SK-N-SH (cell line): ENCODE measurements at regions not wholly inside any gene's neighbourhood (a gene's known extent, or its start where the extent isn't known, plus 50 kb on each side); places are given as distances from the start of the nearest gene placed in this dataset.

Experiments
- CHD2 ChIP-seq: fragments of 150-350 bp; IDR thresholded peaks from 2 replicates; pipeline ENCODE4 v1.6.1; 2018; ENCODE audit warnings: low read length; ENCODE audit not compliant: partially characterized antibody
- EP300 ChIP-seq, 2 experiments: IDR thresholded peaks; 2 replicates each; pipeline versions ENCODE4 v1.4.0 to v1.6.1; 2012; ENCODE audit warnings: borderline replicate concordance in 1 of 2, low read depth in 1 of 2, low read length in 1 of 2
- TF ChIP-seq, protein P1 (sequence below): fragments of 200-600 bp; sonication (generic); IDR thresholded peaks from 2 replicates; pipeline ENCODE4 v1.6.1; 2017; ENCODE audit warnings: antibody characterized with exemption, mild to moderate bottlenecking, moderate library complexity

- TF ChIP-seq, protein P1, sequence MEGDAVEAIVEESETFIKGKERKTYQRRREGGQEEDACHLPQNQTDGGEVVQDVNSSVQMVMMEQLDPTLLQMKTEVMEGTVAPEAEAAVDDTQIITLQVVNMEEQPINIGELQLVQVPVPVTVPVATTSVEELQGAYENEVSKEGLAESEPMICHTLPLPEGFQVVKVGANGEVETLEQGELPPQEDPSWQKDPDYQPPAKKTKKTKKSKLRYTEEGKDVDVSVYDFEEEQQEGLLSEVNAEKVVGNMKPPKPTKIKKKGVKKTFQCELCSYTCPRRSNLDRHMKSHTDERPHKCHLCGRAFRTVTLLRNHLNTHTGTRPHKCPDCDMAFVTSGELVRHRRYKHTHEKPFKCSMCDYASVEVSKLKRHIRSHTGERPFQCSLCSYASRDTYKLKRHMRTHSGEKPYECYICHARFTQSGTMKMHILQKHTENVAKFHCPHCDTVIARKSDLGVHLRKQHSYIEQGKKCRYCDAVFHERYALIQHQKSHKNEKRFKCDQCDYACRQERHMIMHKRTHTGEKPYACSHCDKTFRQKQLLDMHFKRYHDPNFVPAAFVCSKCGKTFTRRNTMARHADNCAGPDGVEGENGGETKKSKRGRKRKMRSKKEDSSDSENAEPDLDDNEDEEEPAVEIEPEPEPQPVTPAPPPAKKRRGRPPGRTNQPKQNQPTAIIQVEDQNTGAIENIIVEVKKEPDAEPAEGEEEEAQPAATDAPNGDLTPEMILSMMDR: no peak
- TF ChIP-seq CHD2 (no peak), EP300 (IDR thresholded peaks at IDR 0.05; ENCODE audit: borderline replicate concordance in 1 of 2, low read depth in 1 of 2, low read length in 1 of 2) (no peak)
These were observed 733.6 kb upstream of the GBE1 start for GRCh38 chr3:82494977-82495489.
